ENCODE measurements at regions not wholly inside any gene's neighbourhood (a gene's known extent, or its start where the extent isn't known, plus 50 kb on each side); places are given as distances from the start of the nearest gene placed in this dataset.
"Not testable (repeated sequence)": the region's sequence is repeated elsewhere in the genome, so short reads cannot be mapped to it uniquely, and the experiment has no call there.

DNA sequence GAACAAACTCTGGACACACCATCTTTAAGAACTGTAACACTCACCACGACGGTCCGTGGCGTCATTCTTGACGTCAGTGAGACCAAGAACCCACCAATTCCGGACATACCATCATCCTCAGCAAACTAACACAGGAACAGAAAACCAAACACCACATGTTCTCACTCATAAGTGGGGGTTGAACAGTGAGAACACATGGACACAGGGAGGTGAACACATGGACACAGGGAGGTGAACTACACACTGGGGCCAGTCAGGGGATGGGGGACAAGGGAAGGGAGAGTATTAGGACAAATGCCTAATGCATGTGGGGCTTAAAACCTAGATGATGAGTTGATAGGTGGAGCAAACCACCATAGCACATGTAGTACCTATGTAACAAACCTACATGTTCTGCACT lies 952.1 kb upstream of the PRR20A start:
- DNase-seq (ENCODE audit: low read depth) = not testable (repeated sequence)

DNA sequence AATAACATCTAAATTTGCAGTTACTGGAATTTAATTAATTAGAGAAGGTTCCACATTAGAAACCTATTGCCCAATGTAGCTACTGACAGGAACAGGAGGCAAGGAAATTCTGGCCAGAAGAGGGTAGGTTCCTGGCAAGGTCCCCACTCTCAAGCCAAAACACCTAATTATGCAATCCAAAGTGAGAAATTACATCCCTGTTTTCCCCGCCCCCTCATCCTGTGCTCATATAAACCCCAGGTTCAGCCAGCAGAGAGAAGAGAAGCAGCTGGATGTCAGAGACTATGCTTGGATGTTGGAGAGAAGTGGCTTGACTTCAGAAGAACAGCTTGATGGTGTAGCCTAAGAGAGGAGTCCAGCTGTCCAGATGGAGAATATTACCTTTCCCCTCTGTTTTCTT lies 951.3 kb upstream of the PRR20A start:
- DNase-seq (ENCODE audit: low read depth) = no peak

DNA sequence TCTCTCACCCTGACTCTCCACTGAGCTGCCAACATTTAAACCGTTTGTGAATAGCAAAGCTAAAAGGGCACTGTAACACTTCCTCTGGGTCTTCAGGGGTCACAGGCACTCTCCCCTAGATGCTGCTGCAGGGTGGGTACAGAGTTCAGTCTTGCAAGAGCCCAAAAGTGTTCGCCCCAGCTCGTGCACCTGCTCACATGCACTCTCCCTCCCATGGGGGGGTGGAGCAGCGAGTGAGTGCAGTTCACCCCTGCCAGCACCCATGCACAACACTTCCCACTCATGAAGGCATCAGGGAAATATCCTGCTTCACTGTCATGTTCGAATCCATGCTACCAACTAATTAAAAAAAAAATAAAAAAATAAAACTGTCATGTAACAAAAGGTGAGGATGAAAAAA lies 950.7 kb upstream of the PRR20A start:
- DNase-seq (ENCODE audit: low read depth) = no peak

DNA sequence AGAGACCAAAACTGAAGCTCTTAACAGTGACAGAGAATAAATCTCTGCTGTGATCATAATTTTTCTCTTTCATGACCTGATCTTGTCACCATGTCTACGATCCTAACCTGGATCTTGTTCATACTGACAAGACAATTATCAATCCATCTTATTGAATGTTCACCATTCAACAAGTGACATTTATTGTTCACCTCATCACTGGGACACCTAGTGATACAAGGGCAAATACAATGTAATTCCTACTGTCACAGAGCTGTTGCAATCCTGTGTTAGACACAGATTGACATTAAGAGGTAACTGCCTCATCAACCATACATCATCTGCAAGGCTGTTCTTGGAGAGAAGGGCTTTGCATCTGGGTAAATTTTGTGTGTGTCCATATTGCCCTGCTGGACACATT lies 942.4 kb upstream of the PRR20A start:
- DNase-seq (ENCODE audit: low read depth) = no peak

DNA sequence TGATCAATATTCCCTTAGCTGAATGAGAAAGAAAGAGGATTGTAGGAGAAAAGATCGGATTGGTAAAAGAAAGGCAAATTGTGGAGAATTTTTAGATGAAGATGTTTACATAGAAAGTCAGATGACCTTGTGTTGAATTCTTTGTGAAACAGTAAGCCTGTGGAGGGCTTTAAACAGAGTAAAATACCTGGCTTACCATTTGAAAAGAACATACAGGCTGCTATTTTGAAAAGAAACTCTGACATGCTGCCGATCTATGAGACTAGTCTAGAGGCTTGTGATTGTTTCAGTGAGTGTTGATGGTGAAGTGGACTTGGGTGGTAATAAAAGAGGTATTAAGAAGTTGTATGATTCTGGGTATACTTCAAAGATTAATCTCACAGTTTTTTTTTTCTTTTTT lies 938.9 kb upstream of the PRR20A start:
- no peak for DNase-seq (ENCODE audit: low read depth)

DNA sequence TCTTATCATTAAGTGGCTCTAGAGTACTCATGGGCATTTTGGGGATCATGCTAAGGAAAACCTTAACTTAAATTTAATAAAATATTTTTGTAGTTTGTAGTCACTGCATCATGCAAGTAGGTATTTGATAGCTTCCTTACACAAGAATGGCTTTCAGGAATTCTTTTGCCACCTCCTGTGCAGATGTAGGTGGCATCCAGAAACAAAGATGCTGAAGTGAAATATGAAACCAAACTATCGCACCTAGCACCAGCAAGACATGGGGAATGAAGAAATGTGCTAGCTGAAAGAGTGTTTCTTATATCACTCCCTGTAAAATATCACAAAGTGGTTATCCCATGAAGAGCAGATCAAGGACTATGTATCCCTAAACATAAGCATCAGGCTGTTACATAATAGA lies 924.5 kb upstream of the PRR20A start:
- no peak for DNase-seq (ENCODE audit: low read depth)

DNA sequence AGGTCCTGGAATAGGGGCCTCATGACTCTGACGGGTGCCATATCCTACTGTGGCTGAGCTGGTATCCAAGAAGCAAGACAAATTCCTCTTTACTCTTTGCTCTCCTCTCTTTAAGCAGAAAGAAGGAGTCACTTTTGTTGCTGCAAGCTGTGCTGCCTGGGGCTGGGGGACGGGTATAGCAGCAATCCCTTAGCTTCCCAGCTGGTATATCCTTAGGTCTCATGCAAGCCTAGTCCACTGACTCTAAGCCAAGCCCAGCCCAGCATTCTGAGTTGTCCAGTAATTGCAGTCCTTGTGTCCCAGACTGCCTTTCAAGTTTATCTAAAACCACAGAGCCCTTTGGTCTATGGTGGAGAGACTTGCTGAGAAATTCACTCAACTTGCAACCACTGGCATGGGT lies 893.0 kb upstream of the PRR20A start:
- DNase-seq (ENCODE audit: low read depth) = no peak

DNA sequence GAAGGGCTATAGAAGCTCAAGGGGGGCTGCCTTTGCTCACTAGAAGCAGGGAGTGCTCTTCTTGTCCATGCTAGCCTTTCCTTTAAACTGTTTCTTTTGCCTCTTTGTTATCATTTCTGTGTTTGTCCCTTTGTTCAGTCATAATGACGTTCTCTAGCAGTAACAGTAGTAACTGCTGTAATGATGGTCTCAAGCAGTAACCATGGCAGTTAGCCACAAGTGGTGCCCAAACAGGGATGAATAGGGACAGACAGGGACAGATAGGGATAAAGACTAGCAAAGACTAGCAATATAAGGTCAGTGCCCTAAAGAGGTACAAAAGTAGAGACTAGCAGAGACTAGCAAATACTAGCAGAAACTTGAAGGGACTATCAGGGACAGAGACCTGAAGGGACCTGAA lies 869.0 kb upstream of the PRR20A start:
- no peak for DNase-seq (ENCODE audit: low read depth)

DNA sequence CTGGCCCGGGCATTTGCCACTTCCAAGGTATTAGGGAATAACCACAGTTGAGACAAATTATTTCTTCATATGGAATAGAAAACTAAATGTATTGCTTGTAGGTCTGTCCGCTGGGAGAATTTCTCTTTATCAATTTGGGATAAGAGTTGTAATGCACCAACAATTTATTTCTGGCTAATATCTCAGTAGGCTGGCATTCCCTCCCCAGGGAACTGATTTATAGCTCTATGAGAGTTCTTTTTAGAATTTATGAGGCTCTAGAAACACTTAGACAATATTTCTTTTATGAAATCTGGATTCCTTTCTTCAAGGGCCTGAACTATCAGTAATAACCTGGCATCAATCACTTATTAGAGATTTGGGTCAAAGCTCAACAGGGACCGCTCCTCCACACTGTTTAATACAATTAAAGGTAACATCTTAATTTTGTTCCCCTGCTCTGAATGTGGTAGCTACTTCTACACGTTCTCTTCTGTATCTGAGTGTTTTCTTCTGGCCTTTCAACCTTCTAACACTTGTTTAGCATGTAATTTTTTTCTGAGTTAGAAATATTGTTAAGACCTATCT lies 857.4 kb upstream of the PRR20A start:
- no peak for DNase-seq (ENCODE audit: low read depth)

DNA sequence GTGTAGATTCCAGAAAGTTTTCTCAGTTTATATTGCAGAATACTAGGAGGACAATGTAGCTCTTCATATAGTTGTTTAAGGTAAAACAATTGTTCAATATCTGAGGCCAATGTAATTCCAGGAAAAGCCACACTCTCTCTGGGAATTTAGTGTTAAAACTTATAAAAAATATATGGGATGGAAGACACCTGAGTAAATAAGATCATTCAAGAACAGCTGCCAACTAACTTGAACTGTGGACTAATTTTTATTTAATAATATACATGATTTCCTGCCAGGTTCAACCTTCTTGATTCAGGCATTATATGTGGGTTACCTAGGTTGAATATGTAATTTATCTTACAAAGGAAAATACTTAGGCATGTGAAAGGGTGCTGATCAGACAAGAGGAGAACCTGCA lies 841.1 kb upstream of the PRR20A start:
- DNase-seq (ENCODE audit: low read depth) = no peak

DNA sequence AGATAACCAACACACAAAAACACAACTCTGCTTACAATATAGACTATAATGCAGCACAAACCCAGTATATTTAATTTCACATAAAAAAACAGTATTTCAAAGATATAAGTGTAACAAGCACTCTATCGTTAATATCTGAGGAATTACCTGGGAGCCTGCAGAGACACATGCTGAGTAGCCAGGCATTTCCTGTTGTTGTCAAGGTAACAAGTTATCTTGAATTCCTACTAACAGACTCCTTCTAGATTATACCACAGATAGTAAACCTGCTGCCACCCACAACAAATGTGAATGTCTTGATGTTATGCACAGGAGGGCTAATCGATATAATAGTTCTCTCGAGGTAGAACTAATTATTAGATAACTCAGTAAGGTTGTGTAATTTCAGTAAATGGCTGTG lies 826.0 kb upstream of the PRR20A start:
- DNase-seq (ENCODE audit: low read depth) = no peak

DNA sequence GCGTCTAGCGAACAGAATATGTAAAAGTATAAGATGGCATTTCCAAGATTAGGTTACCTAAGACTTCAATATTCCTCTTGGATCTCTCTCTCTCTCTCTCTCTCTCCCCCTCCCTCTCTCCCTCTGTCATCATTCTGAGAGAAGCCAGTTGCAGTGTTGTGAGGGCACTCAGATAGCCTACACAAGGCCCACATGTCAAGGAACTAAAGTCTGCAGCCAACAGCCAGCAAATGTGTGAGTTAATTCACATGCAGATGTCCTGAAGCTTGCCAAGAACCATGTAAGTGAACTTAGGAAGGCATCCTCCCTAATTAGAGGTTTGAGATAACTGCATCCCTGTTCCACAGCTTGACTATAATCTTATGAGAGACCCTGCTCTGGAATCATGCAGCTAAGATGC lies 822.9 kb upstream of the PRR20A start:
- no peak for DNase-seq (ENCODE audit: low read depth)

DNA sequence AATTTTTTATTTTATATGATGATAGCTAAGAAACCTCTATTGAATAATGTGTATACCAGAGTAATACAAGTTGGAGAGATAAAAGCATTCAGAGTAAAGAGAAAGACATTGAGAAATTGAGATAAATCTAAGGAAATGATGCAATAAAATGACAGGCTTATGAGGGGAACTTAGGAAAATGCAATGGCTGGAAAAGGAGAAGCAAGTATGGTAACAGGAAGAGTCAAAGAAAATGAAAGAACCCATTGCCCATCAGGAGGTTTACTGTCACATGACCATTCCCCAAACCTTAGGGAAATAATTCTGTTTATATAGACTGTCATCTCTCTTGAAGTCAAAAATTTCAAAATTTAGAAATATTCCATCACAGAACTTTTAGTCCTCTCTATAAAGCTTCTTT lies 808.0 kb upstream of the PRR20A start:
- DNase-seq (ENCODE audit: low read depth) = no peak

DNA sequence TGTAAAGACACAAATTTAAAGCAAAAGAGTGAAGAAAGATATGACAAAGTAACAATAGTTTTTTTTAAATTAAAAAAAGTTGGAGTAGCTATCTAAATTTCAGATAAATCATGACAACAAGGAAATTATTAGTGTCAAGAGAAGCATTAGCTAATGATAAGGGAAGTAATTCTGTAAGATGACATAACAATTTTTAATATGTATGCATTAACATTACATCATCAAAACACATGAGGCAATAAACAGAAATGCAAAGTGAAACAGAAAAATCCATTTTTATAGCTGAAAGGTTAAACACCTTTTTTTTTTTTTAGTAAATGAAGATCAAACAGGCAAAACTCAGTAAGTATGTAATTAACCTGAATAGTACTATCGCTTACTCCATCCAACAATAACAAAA lies 804.9 kb upstream of the PRR20A start:
- no peak for DNase-seq (ENCODE audit: low read depth)

DNA sequence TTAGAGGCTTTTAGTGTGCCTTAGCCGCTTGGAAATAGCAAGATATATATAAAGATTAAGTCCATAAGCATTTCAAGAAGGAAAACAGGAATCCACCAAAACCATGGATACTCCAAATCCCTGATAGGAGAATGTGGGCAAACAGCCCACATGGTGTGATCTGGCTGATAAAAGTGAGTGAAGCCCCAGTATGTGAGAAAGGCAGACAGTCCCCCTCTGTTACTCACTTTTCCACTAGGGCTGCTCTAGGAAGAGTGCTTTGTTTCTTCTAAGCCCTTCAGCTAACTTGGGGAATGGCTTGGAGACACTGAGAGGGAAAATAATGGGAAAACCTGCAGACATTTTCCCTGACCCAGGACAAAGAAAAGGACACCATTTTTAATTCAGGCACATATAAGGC lies 802.3 kb upstream of the PRR20A start:
- DNase-seq (ENCODE audit: low read depth) = no peak

DNA sequence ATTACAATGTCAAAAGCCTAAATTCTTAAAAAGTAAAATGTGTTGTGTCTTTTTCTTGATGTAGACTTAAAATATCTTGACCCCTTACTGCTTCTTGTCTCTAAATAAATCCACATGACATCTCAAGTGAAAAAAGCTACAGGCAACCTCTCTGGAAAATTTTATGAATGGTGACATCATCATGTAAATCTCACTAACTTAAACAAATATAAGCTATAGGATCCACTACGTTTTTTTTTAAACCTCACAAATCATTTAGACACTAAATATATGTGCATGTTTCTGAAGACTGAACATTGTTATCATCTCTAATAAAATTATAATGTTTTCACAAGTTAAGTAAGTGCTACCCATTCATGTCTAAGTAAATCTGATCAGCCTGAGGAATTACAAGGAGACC lies 793.7 kb upstream of the PRR20A start:
- DNase-seq (ENCODE audit: low read depth) = no peak

DNA sequence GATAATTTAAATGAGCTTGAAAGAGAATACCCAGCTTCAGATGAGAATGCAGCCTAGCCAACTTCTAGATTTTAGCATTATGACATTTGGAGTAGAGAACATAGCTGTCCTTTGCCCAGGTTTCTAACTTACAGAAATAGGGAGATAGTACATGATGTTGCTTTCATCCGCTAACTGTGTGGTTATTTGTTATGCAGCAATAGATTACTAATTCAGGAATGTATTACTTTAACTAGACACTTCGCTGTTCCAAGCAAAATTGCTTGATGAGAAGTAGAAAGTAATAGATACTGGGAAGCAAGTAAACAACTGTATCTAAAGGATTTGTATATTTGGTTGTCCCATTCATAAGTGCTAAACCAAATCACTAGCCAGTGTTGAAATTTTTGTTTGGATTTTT lies 790.9 kb upstream of the PRR20A start:
- peak; percentile 87 for DNase-seq (ENCODE audit: low read depth)

DNA sequence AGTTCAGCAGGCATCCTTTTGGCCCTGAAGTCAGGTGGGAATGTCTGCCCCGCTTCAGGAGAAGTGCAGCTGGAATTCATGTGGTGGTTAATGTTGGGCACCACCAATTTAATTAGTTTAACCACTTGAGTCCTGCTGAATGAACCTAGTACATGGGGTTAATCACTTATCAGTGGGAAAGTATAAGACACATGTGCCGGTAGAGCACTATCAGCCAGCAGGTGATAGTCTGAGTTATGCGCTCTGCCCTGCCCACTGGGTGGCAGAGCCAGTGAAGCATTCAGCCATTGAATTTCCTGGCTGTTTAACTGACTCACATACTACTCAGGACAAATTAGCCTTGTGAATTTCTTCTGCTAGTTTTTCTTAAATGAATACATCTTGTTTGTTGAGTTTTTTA lies 789.7 kb upstream of the PRR20A start:
- peak; percentile 87 for DNase-seq (ENCODE audit: low read depth)

DNA sequence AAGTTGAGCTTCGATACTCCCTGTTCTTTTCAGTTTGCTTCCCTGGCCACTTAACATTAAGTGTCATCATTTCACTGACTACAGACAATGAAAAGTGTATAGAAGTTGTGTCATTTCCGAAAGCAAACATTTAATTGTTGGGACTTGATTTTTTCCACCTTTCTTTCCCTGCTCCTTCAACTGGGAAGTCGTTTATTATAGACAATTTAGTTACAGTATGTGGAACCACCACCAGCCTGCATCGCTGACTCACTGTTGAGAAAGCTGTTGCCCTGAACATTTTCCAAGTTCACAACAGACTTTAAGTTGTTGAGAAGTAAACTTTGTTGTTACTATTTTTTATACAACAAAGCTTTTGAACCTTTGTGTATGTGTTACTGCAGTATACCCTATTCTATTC lies 788.4 kb upstream of the PRR20A start:
- DNase-seq (ENCODE audit: low read depth) = peak; percentile 78

DNA sequence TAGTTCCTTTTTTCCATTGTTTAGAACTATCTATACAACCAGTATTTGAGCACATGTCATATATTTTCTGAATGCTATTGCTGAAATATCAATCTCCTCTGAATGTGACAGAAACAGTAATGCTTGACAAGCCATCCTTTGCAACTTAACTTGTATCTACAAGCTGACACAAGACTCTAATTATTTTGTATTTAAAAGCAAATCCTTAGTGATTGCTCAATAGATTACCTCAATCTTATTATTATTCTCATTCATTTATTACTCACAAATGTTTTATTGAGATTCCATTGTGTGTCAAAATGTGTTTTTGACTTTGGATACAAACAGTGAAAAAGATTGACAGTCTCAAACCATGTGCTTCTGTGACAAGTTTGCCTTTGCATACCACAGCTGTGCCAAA lies 787.8 kb upstream of the PRR20A start:
- DNase-seq (ENCODE audit: low read depth) = peak; percentile 62

DNA sequence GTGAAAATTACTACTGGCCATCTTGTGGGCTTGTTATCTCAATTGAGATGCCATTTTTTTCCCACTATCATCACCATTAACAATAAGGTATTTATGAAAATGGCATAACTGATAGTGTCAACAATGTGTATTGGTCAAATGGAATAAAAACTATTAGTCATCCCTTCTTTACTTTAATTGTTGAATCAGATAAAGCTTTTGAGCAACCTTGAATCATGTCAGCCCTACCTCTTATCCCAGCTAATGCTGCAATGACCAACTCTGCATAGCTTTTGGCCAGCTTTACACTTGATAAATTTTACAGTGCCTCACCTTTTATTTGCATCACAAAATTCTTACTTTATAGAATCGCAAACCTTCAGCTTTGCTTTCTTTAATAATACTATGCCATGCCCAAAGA lies 784.0 kb upstream of the PRR20A start:
- DNase-seq (ENCODE audit: low read depth) = no peak

DNA sequence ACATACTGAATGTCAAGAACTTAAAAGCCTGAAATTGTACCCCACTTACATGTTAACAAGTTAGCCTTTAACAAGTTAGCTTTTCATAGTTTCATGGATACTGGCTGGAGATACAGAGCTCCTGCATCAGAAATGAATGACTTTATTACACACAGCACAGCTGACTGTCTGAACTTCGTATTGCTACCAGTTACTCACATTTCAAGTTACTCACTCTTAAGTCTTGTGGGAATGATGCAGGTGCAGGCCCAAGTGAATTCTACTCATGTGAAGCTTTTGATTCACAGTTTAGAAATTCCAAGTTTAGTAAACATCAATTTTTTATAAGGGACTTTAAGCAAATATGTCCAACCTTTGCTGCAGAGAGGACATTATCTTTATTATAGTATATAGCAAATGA lies 762.2 kb upstream of the PRR20A start:
- DNase-seq (ENCODE audit: low read depth) = peak; percentile 33

DNA sequence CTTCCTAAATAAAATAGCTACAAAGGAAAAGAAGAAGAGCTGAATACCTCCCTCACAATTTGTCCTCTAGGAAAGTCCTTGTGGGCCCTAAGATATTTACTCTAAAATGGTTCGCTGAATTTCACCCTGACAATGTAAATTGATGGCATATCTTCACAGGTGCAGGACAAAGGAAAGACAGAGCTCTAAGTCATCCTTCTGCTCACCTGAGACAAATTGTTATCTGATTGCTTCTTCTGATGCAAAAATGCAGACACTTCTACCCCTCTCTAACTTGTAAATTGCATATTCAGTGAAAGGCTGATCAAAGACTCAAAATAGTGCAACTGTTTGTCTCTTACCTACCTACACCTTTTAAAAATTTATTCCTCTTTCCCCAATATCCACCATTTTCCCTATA lies 747.2 kb upstream of the PRR20A start:
- no peak for DNase-seq (ENCODE audit: low read depth)

DNA sequence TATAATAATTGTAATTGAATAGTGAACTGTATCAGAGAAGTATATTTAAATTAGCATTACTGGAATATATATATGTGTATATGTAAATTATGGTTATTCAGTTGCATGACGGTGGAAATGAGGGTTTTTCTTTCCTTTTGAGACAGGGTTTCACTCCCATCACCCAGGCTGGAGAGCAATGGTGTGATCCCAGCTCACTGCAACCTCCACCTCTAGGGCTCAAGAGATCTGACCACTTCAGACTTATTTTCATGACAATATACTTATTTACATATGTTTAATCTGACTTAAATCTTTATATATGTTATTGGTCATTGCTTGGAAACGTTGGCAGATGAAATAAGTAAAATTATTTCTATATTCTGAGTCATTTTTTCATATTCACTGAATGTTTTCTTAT lies 744.4 kb upstream of the PRR20A start:
- DNase-seq (ENCODE audit: low read depth) = no peak

DNA sequence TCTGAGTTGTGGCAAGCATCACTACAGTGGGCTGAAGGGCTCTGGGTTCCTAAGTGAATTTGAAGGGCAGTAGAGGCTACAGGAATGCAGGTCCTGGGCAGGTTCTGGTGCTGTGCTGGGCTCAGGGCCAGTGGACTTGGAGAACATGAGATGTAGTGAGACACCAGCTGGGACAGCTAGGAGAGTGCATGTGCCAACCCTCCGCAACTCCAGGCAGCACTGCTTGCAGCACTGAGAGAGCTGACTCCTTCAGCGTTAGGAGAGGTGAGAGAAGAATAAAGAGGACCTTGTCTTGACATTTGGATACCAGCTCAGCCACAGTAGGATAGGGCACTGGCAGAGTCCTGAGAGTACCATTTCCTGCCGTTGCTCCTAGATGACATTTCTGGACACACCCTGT lies 739.9 kb upstream of the PRR20A start:
- no peak for DNase-seq (ENCODE audit: low read depth)
